DMS114 treated with DMSO at 0.1 percent for 48 hours (cell line): ENCODE measurements at regions not wholly inside any gene's neighbourhood (a gene's known extent, or its start where the extent isn't known, plus 50 kb on each side); places are given as distances from the start of the nearest gene placed in this dataset.

Experiments
- DNase-seq: peaks from one replicate; lab custom pipeline; 2025; ENCODE audit not compliant: unreplicated experiment; lab: John Stamatoyannopoulos, UW

DNA sequence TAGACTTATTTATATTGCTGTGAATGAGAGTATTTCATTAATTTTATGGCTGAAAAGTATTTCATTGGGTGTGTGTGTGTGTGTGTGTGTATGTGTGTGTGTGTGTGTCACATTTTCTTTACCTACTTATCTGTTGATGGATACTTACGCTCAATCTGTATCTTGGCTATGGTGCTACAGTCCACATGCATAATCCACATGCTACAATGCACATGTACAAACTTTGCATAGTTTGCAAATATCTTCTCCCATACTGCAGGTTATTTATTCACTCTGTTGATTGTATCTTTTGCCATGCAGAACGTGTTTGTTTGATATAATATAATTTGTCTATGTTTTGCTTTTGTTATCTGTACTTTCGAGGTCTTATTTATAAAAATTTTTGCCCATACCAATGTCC is 167.8 kb downstream of the RAB28 start:
- no peak for DNase-seq

DNA sequence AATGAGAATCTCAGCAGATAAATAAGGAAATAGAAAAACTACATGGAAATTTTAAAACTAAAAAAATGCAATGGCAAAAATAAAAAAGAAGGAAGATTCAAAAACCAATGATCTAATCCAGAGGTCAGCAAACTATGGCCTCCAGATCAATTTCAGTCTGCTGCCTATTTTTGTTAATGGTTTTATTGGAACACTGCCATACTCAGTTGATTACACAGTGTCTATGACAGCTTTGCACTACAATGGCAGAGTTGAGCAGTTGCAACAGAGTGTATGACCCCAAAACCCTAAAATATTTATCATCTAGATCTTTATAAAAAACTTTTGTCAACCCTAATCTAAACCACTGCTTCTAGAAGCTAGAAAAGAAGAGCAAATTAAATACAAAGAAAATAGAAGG is 170.3 kb downstream of the RAB28 start:
- DNase-seq = no peak

- no peak for DNase-seq
These were observed 171.9 kb downstream of the RAB28 start for GRCh38 chr4:13312264-13312663.

- no peak for DNase-seq
These were observed 174.4 kb downstream of the RAB28 start for GRCh38 chr4:13309751-13310150.

- no peak for DNase-seq
These were observed 177.8 kb downstream of the RAB28 start for GRCh38 chr4:13306356-13306755.

DNA sequence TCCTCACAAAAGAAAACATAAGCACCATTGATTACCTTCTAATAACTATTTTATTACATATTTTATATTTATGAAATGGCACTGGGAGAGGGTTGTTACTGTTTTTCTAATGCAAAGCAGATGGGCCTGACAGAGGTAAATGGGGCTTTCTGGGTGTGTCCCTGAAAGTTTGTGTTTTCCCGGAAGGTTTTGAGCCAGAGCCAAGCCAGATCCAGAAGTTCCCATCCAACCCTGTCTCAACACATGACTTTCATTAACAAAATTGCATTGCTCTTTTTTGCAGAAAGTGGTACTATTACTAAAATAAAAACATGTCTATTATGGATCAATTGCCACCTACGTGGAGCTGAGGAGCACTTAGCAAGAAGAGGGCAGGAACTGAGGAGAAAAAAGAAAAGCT is 181.3 kb downstream of the RAB28 start:
- no peak for DNase-seq

- DNase-seq = no peak
These were observed 184.8 kb downstream of the RAB28 start for GRCh38 chr4:13299343-13299742.

GRCh38 chr4:13298655-13299054 is 185.5 kb downstream of the RAB28 start:
- DNase-seq = no peak

- no peak for DNase-seq
These were observed 187.2 kb downstream of the RAB28 start for GRCh38 chr4:13296986-13297385.

DNA sequence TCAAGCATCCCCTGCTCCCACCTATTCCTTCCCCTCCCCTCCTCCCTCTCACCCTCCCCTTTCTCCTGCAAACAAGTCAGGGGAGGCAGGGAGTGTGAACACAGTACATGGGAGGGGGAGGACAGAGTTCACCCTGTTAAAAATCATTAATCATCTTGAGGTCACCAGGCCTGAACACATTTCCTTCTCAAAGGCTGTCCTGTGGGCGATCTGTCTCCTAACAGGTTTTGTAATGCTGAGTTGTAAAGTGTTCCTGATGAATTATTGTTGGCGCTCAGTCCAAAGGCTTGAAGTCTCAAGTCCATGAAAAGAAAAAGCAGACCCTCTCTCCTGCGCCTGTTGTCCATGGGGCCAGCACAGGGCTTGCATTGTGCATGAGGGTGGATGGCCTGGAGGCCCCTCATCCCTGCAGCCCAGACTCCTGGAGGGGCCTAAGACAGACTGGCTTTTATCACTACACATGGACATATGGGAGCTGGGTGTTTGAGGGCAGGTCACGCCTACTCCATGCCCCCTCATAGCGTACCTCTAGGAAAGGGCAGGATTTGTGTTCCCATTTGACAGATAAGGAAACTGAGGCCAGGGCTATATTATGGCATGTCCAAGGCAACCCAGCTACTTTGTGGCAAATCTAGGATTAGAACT is 189.1 kb downstream of the RAB28 start:
- no peak for DNase-seq

DNA sequence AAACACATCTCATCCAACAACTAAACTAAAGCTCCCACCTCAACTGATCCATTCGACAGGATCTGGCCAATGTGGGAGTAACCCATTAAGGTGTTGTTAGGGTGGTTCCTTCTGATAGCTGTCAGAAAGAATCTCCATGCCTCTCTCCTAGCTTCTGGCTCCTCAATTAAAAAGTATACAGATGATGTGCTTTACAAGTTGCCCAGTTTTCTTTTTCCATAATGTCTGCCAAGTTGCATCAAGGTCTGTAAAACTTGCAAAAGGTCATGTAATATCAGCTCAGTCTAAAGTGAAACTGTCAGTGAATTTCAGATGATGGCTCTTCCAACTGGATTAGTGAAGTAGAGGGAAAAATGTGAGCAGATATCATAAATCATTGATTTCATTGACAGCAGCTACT is 191.8 kb downstream of the RAB28 start:
- DNase-seq = no peak

DNA sequence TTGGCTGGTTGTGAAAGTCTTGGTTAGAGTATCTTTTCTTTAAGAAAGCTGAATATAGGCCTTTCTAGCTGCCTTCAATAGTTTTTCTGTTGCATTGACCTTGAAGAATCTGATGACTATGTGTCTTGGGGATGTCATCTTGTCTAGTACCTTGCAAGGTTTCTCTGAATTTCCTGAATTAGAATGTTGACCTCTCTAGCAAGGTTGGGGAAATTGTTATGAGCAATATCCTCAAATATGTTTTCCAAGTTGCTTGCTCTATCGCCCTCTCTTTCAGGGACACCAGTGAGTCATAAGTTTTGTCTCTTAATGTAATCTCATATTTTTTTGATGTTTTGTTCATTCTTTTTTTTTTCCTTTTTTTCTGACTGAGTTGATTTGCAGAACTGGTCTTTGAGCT is 194.7 kb downstream of the RAB28 start:
- no peak for DNase-seq

DNA sequence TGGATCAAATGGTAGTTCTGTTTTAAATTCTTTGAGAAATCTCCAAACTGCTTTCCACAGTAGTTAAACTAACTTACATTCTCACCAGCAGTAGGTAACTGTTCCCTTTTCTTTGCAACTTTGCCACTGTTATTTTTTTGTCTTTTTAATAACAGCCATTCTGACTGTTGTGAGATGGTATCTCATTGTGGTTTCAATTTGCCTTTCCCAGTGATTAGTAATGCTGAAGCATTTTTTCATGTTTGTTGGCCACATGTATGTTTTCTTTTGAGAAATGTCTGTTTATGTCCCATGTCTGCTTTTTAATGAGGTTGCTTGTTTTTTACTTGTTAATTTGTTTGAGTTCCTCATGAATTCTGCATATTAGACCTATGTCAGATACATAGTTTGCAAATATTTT is 198.8 kb downstream of the RAB28 start:
- no peak for DNase-seq

- DNase-seq = no peak
These were observed 199.2 kb downstream of the RAB28 start for GRCh38 chr4:13284932-13285331.

DNA sequence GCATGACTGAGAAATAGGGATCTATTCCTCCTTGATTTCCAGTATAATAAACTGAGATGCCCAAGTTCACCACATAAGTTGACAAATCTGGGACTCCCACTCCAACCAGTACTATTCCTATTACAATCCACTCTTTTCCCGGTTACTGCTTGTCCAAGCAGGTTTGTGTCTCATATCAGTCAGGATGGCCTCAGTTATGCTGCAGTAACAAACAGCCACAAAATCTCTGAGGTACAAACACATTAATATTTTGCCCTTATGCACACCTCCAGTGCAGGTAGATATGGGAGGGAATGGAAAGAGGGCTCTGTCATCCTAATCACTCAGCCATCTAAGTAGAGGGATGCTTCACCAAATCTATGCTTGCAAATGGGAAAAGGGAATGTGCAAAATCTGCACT is 207.8 kb downstream of the RAB28 start:
- DNase-seq = no peak

GRCh38 chr4:13268703-13269102 is 215.4 kb downstream of the RAB28 start:
- no peak for DNase-seq

- no peak for DNase-seq
These were observed 216.0 kb downstream of the RAB28 start for GRCh38 chr4:13268165-13268564.

DNA sequence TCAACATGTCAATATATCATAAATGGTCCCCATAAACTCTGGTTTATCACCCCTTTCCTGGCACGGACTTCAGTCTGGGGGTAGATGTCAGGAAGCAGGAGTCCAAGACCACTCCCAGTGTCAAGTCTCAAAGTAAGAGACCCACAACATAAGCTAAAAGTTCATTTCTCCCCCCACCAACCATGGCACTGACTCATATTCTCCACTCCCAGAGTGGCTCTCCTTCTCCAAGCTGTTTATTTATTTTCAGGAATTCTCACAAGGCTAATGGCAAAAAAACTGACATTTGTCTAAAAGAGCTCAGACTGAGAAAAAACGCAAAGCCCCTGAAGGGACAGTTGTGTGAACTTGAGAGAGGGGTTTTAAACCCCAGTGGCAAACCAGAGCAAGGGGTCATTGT is 217.0 kb downstream of the RAB28 start:
- DNase-seq = no peak

DNA sequence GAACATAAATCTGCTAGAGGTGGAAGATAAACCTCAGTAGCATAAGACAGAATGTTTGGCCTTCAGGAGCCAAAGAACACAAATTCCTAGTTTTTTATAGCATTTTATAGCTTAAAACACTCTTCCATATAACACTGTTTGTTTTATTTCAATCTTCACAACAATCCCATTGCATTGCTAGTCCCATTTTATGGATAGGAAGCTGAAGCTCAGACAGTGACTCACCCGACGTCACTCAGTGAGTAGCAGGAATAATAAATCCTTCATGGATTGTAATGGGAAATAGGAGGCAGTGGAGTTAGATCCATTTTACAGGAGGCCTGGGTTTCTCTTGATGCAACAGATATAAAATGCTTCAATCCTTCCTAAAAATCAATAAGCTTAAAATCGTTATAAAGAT is 217.5 kb downstream of the RAB28 start:
- no peak for DNase-seq

DNA sequence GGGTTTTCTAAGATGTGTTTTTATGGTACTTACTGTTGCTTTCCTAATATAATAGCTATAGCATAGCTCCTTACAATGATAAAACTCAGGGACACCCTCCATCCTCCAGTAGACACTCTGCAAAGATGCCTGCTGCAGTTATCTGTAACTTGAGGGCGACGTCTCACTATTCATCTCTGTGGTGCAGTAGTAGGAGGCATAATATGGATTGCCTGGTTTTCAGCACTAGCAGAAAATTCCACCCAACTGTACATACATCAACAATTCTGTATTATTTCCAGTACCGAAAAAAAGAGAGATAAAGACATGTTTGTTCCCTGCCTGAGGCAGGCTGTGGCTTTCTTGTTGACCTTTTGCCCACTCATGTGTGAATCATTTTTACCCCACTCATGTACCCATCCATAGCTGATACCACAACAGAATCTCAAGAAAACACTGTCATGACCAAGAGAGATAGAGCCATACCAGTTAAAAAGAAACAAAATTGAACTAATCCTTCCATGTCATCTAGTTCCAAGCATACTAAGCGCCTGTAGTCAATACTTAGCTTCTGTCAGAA is 220.1 kb downstream of the RAB28 start:
- DNase-seq = no peak

DNA sequence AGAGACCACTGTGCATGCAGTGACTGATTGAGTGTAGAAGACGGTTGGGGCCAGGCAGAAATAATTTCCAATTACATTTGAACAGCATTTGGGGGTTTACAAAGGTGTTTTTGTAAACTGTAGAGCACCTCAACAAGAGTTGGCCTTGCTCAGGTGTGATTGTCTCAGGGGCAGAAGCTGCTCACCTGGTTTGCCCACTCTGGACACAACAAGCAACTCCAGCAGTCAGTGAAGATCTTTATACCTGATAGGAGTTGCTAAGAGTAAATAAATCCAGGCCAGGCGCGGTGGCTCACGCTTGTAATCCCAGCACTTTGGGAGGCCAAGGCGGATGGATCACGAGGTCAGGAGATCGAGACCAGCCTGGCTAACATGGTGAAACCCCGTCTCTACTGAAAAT is 221.3 kb downstream of the RAB28 start:
- DNase-seq = no peak

DNA sequence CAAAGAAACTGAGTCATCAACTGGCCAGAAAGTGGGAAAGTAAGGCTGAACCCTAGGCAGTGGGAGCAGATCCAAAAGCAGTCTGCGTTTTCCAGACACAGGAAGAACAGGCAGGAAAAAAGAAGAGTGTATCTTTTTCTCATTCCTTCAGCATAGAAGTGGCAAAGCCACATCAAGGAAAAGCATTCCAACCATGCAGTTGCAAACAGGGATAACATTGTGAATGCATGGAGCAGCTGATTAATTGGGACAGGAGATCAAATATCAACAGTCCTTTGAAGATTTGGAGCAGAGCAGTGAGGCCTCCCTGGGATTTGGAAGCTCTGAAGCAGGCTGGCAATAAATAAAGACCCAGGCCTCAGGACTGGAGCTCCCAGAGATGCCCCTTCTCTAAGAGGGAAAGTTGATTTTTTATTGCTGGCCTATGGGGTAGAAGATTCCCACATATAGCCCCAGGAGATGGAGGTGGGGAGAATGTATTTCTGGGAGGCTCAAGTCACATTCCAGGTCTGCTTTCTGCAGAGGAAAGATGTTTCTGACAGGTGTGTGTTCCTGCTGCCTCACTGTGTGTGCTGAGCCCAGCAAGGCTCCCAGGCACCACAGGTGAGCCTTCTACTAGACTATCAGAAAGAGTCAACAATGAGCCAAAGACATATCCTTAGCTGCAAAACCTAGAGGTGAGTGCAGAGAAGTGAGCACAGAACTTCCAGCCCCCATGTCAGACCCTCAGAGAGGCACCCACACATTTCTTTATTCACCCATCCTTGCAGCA is 222.5 kb downstream of the RAB28 start:
- no peak for DNase-seq

DNA sequence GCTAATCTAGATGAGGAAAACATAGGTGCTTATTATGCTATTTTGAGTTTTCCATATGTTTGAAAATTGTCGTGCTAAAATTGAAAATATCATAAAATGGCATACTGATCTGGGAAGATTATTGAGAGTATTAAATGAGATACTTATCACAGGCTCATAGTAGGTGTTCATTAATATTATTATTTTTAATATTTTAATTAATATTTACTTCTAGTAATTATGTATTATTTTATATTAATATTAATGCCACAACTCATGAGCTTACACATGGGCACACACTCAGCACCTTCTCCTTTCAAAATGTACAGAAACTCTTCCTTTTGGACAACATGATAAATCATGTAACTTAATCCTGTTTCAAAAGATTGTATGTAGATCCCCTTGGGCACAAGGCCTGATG is 223.6 kb downstream of the RAB28 start:
- no peak for DNase-seq
